Testis (tissue), 2 donors: ENCODE measurements at regions not wholly inside any gene's neighbourhood (a gene's known extent, or its start where the extent isn't known, plus 50 kb on each side); places are given as distances from the start of the nearest gene placed in this dataset.

ENCODE experiments used
- POLR2A ChIP-seq: fragments of 450-650 bp; IDR thresholded peaks from one replicate; pipeline ENCODE4 v1.6.1; 2017; ENCODE audit warnings: antibody characterized with exemption, mild to moderate bottlenecking, moderate library complexity
- TF ChIP-seq, protein P1 (sequence below), 3 experiments: fragments of 450-650 bp in 2 of 3; fragments of 200-600 bp in 1 of 3; sonication (generic) in 1 of 3; IDR thresholded peaks; one replicate each; pipeline ENCODE4 v1.5.1; 2016 to 2019; ENCODE audit warnings: antibody characterized with exemption in 3 of 3, mild to moderate bottlenecking in 2 of 3, moderate library complexity in 1 of 3

DNA sequence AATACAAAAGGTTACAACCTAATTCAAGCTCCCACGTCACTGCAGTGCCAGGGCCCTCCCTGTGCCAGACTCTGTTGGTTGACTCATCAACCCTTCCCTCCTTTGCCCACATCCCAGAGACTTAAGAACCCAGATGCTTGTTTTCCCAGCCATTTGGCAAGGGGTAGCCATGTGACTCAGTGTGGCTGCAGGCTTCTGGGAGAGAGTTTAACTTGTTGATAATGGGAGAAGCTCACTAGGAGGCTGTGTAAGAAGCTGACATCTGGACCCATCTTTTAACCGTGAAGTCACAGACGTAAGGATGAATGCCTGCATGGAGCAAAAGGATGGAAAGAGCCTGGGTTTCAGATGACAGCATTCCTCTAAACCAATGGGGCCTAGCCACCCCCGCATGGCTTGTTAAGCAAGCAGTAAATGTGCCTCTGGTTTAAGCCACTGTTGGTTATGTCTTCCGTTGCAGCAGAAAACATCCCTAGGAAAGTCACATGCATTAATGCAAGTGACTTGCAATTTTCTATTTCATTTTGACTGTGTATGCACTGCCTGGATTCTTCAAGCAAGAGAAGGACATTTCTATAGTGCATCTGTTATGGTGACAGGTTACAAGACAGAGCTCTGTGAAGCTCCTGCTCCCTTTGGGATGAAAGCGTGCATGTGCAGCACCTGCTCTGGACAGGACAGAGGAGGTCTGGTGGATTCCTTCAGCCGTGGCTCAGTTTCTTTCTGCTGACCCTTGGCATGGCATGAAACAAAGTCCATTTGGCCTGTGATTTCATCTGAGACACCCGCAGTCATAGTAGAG, 57.5 kb upstream of the CREB5 start:
- TF ChIP-seq, protein P1, sequence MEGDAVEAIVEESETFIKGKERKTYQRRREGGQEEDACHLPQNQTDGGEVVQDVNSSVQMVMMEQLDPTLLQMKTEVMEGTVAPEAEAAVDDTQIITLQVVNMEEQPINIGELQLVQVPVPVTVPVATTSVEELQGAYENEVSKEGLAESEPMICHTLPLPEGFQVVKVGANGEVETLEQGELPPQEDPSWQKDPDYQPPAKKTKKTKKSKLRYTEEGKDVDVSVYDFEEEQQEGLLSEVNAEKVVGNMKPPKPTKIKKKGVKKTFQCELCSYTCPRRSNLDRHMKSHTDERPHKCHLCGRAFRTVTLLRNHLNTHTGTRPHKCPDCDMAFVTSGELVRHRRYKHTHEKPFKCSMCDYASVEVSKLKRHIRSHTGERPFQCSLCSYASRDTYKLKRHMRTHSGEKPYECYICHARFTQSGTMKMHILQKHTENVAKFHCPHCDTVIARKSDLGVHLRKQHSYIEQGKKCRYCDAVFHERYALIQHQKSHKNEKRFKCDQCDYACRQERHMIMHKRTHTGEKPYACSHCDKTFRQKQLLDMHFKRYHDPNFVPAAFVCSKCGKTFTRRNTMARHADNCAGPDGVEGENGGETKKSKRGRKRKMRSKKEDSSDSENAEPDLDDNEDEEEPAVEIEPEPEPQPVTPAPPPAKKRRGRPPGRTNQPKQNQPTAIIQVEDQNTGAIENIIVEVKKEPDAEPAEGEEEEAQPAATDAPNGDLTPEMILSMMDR (IDR thresholded peaks at IDR 0.05), result no peak
- no peak for TF ChIP-seq POLR2A
